Astrocyte of the spinal cord (primary cell): ENCODE measurements at regions not wholly inside any gene's neighbourhood (a gene's known extent, or its start where the extent isn't known, plus 50 kb on each side); places are given as distances from the start of the nearest gene placed in this dataset.

ENCODE experiments used
- DNase-seq: peaks from one replicate; pipeline ENCODE4 v3.0.0; 2011; ENCODE audit warnings: low read depth, low spot score
- H3K4me3 ChIP-seq: 2 replicates; pipeline ENCODE4 v1.5.1; 2011; ENCODE audit warnings: low read depth, mild to moderate bottlenecking, low read length, moderate library complexity
- in situ Hi-C: cut with HindIII; loops from 2 replicates; pipeline ENCODE4 v1.10.0; 2017; ENCODE audit warnings: low sequenced_read_pairs
- TF ChIP-seq, protein P1 (sequence below): IDR thresholded peaks from 2 replicates; pipeline ENCODE4 v1.5.1; 2012; ENCODE audit warnings: low read depth, mild to moderate bottlenecking, low read length, inconsistent platforms

- TF ChIP-seq, protein P1, sequence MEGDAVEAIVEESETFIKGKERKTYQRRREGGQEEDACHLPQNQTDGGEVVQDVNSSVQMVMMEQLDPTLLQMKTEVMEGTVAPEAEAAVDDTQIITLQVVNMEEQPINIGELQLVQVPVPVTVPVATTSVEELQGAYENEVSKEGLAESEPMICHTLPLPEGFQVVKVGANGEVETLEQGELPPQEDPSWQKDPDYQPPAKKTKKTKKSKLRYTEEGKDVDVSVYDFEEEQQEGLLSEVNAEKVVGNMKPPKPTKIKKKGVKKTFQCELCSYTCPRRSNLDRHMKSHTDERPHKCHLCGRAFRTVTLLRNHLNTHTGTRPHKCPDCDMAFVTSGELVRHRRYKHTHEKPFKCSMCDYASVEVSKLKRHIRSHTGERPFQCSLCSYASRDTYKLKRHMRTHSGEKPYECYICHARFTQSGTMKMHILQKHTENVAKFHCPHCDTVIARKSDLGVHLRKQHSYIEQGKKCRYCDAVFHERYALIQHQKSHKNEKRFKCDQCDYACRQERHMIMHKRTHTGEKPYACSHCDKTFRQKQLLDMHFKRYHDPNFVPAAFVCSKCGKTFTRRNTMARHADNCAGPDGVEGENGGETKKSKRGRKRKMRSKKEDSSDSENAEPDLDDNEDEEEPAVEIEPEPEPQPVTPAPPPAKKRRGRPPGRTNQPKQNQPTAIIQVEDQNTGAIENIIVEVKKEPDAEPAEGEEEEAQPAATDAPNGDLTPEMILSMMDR = no peak
- in situ Hi-C loops = no loop called here
- no peak for DNase-seq
- no peak overlapping the region for H3K4me3 ChIP-seq
Observed at GRCh38 chr5:166032601-166033000, 2258.8 kb upstream of the WWC1 start.

- DNase-seq = no peak
- no peak overlapping the region for H3K4me3 ChIP-seq
- TF ChIP-seq, protein P1 = no peak
- in situ Hi-C loops = no loop called here
Observed at GRCh38 chr5:166045961-166046360, 2245.5 kb upstream of the WWC1 start.

GRCh38 chr5:166046956-166047355 lies 2244.5 kb upstream of the WWC1 start:
- TF ChIP-seq, protein P1 = no peak
- in situ Hi-C loops = no loop called here
- no peak for DNase-seq
- no peak overlapping the region for H3K4me3 ChIP-seq

- H3K4me3 ChIP-seq = no peak overlapping the region
- in situ Hi-C loops = no loop called here
- TF ChIP-seq, protein P1 = no peak
- no peak for DNase-seq
Observed at GRCh38 chr5:166050531-166050930, 2240.9 kb upstream of the WWC1 start.

GRCh38 chr5:166058660-166059059 lies 2232.8 kb upstream of the WWC1 start:
- H3K4me3 ChIP-seq = no peak overlapping the region
- TF ChIP-seq, protein P1 = no peak
- in situ Hi-C loops = no loop called here
- no peak for DNase-seq

DNA sequence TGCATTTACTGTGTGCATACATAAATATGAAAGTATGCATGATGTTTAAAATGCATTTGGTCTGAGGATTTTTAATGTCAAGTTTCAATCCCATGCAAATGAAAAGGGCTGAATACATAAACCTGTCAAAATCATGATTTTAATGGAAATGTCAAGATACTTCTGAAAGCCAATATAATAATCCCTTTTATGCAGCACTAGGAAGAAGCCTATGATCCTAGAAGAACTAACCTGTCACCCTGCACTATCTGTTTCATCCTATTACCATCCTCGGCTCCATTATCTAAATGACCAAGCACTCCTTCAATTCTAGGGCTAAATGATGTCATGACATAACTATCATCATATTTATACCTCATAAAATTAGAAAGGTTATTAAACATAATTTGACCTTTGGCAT lies 2229.4 kb upstream of the WWC1 start:
- H3K4me3 ChIP-seq = no peak overlapping the region
- no peak for DNase-seq
- TF ChIP-seq, protein P1 = no peak
- in situ Hi-C loops = no loop called here

DNA sequence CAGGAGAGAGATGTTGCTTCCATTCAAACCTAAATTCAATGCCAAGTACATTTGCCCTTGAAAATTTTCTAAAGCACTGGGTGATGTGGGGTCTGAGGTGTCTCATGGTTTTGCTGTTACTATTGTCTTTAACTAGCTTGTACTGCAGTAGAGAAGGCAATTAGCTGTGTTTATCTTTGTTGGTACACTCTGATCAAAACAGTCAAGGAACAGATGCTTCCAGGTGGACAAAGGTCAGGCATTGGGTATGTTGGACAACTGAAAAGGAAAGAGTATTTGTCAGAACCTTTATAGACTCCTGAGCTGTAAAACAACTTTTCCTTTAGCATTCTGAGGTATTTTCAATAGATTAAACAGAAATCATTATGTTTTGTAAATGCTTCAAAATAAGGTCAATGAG lies 2228.7 kb upstream of the WWC1 start:
- no peak overlapping the region for H3K4me3 ChIP-seq
- TF ChIP-seq, protein P1 = no peak
- DNase-seq = no peak
- in situ Hi-C loops = no loop called here
